ENCODE measurements at regions not wholly inside any gene's neighbourhood (a gene's known extent, or its start where the extent isn't known, plus 50 kb on each side); places are given as distances from the start of the nearest gene placed in this dataset.

GRCh38 chr11:14578541-14578956 is 58.4 kb upstream of the PSMA1 start:
- POLR2A ChIA-PET = no interaction called here
- CTCF ChIA-PET = no interaction called here
- H3K36me3 Mint-ChIP-seq (ENCODE audit: insufficient read depth, unreplicated experiment) = no peaks in the 10 kb centered on the region

GRCh38 chr11:14579646-14580045 is 59.5 kb upstream of the PSMA1 start:
- CTCF ChIA-PET = no interaction called here
- peaks cover 14% of the 10 kb centered on the region for H3K9me3 Mint-ChIP-seq (ENCODE audit: unreplicated experiment)

More at GRCh38 chr11:14578541-14578956, 58.4 kb upstream of the PSMA1 start:
- no peak for TF ChIP-seq CTCF (IDR thresholded peaks at IDR 0.05; ENCODE audit: insufficient read depth in 1 of 2, low read depth in 1 of 2, low read length in 1 of 2, severe bottlenecking in 1 of 2, unreplicated experiment in 1 of 2)
- Mint-ChIP-seq H3K9me3 (ENCODE audit: unreplicated experiment) (peaks cover 23% of the 10 kb centered on the region), H3K4me1 (ENCODE audit: low read depth, unreplicated experiment) (peaks cover 8% of the 10 kb centered on the region), H3K27ac (ENCODE audit: unreplicated experiment) (no peak overlapping the region), H3K4me3 (ENCODE audit: unreplicated experiment) (no peak overlapping the region), H3K27me3 (ENCODE audit: insufficient read depth, unreplicated experiment) (no peaks in the 10 kb centered on the region)
- no peaks in the 10 kb centered on the region for H3K36me3 ChIP-seq (ENCODE audit: control insufficient read depth, insufficient read depth, low read length)
- intact Hi-C loops (cut with micrococcal nuclease; ENCODE audit: unreplicated experiment) = no loop called here
- no peaks in the 10 kb centered on the region for H3K27me3 ChIP-seq (replicated peaks; ENCODE audit: control insufficient read depth, insufficient read depth, low read length)
- peaks cover 11% of the 10 kb centered on the region for H3K4me1 ChIP-seq
- no peak overlapping the region for H3K4me3 ChIP-seq (ENCODE audit: low read depth, low read length)
- no TSS peak for BruUV-seq (replicated peaks)
- DNase-seq = no peak
- H3K9me3 ChIP-seq = peaks cover 4% of the 10 kb centered on the region; the same call in 1 of the 2 replicates

GRCh38 chr11:14582793-14583192 is 60.8 kb upstream of the PDE3B start:
- H3K9me3 Mint-ChIP-seq (ENCODE audit: unreplicated experiment) = no peaks in the 10 kb centered on the region
- POLR2A ChIA-PET = no interaction called here
- intact Hi-C loops (cut with micrococcal nuclease; ENCODE audit: unreplicated experiment) = loop anchor here (5.0 kb wide), 2 partner anchors 60 to 305 kb away; partner anchors contain the start of gene PDE3B

More at GRCh38 chr11:14579646-14580045, 59.5 kb upstream of the PSMA1 start:
- Histone ChIP-seq H3K36me3 (ENCODE audit: control insufficient read depth, insufficient read depth, low read length) (no peaks in the 10 kb centered on the region), H3K4me1 (peaks cover 22% of the 10 kb centered on the region), H3K27me3 (replicated peaks; ENCODE audit: control insufficient read depth, insufficient read depth, low read length) (no peaks in the 10 kb centered on the region), H3K9me3 (peaks cover 4% of the 10 kb centered on the region; the same call in 1 of the 2 replicates), H3K4me3 (ENCODE audit: low read depth, low read length) (no peak overlapping the region)
- peaks cover 16% of the 10 kb centered on the region for H3K4me1 Mint-ChIP-seq (ENCODE audit: low read depth, unreplicated experiment)
- POLR2A ChIA-PET = no interaction called here
- intact Hi-C loops (cut with micrococcal nuclease; ENCODE audit: unreplicated experiment) = loop anchor here (5.0 kb wide), 2 partner anchors 63 to 308 kb away; partner anchors contain the start of gene PDE3B
- no peak overlapping the region for H3K4me3 Mint-ChIP-seq (ENCODE audit: unreplicated experiment)
- no peaks in the 10 kb centered on the region for H3K36me3 Mint-ChIP-seq (ENCODE audit: insufficient read depth, unreplicated experiment)
- H3K27ac Mint-ChIP-seq (ENCODE audit: unreplicated experiment) = no peak overlapping the region
- DNase-seq = no peak
- no peaks in the 10 kb centered on the region for H3K27me3 Mint-ChIP-seq (ENCODE audit: insufficient read depth, unreplicated experiment)
- no TSS peak for BruUV-seq (replicated peaks)
- no peak for TF ChIP-seq CTCF (IDR thresholded peaks at IDR 0.05; ENCODE audit: insufficient read depth in 1 of 2, low read depth in 1 of 2, low read length in 1 of 2, severe bottlenecking in 1 of 2, unreplicated experiment in 1 of 2)

More at GRCh38 chr11:14582793-14583192, 60.8 kb upstream of the PDE3B start:
- no peak for DNase-seq
- H3K4me1 ChIP-seq = peaks cover 33% of the 10 kb centered on the region
- TF ChIP-seq CTCF (IDR thresholded peaks at IDR 0.05; ENCODE audit: insufficient read depth in 1 of 2, low read depth in 1 of 2, low read length in 1 of 2, severe bottlenecking in 1 of 2, unreplicated experiment in 1 of 2) = no peak
- H3K27me3 ChIP-seq (replicated peaks; ENCODE audit: control insufficient read depth, insufficient read depth, low read length) = no peaks in the 10 kb centered on the region
- H3K36me3 Mint-ChIP-seq (ENCODE audit: insufficient read depth, unreplicated experiment) = no peaks in the 10 kb centered on the region
- CTCF ChIA-PET = no interaction called here
- BruUV-seq (replicated peaks) = no TSS peak
- H3K4me3 ChIP-seq (ENCODE audit: low read depth, low read length) = no peak overlapping the region
- no peaks in the 10 kb centered on the region for H3K27me3 Mint-ChIP-seq (ENCODE audit: insufficient read depth, unreplicated experiment)
- H3K9me3 ChIP-seq = no peaks in the 10 kb centered on the region
- peaks cover 18% of the 10 kb centered on the region for H3K4me1 Mint-ChIP-seq (ENCODE audit: low read depth, unreplicated experiment)
- no peaks in the 10 kb centered on the region for H3K36me3 ChIP-seq (ENCODE audit: control insufficient read depth, insufficient read depth, low read length)
- H3K4me3 Mint-ChIP-seq (ENCODE audit: unreplicated experiment) = peak overlapping the region; percentile 6
- H3K27ac Mint-ChIP-seq (ENCODE audit: unreplicated experiment) = peak overlapping the region; percentile 32

All from Caco-2 (cell line).